ENCODE measurements at regions not wholly inside any gene's neighbourhood (a gene's known extent, or its start where the extent isn't known, plus 50 kb on each side); places are given as distances from the start of the nearest gene placed in this dataset.

DNA sequence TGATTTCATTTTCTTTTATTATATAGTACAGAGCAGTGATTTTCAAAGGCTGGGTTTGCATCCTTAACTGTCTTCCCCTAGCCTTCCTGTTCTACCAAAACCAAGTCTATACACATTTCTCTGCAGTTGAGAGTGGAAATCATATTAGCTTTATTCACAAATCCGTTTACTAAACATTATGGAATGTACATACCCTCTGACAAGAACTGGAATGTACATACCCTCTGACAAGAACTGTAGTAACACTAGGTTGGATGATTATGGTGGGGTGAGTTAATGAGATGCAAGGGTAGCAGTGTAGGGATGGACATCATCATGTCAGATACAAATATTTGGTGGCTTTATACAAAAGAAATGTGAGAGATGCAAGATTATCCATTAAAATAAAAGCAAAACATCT lies 154.8 kb downstream of the CYB561 start:
- Histone ChIP-seq H3K9me2 (ENCODE audit: insufficient read depth) (no peaks in the 10 kb centered on the region), H3K9me3 (ENCODE audit: insufficient read depth, low read depth) (0 out of 2 replicates have a peak, but pooled peaks cover 2% of the 10 kb centered on the region), H3K36me3 (ENCODE audit: low read depth) (peaks cover 47% of the 10 kb centered on the region), H3K27ac (no peak overlapping the region), H3K4me1 (replicated peaks; ENCODE audit: insufficient read depth) (no peaks in the 10 kb centered on the region), H3K4me2 (no peak overlapping the region), H3K79me2 (ENCODE audit: low read depth) (peaks cover 38% of the 10 kb centered on the region), H3F3A (ENCODE audit: insufficient read depth, low read depth) (no peaks in the 10 kb centered on the region; the same call in none of the 2 replicates), H4K20me1 (ENCODE audit: insufficient read depth) (no peaks in the 10 kb centered on the region), H3K27me3 (ENCODE audit: insufficient read depth, low read depth) (no peaks in the 10 kb centered on the region), H2AFZ (no peak overlapping the region), H3K4me3 (no peak overlapping the region)
- DNase-seq = no peak
- intact Hi-C loops (cut with micrococcal nuclease; ENCODE audit: unreplicated experiment) = no loop called here
- ChIA-PET POLR2A (ENCODE audit: unreplicated experiment) (no interaction called here), CTCF (interaction anchor here (0.6 kb wide), 1 partner anchor 14 kb away, joined by 4 read pairs; no protein-coding TSS in a partner anchor)
- BruUV-seq (replicated peaks) = no TSS peak
- TF ChIP-seq, protein P1, sequence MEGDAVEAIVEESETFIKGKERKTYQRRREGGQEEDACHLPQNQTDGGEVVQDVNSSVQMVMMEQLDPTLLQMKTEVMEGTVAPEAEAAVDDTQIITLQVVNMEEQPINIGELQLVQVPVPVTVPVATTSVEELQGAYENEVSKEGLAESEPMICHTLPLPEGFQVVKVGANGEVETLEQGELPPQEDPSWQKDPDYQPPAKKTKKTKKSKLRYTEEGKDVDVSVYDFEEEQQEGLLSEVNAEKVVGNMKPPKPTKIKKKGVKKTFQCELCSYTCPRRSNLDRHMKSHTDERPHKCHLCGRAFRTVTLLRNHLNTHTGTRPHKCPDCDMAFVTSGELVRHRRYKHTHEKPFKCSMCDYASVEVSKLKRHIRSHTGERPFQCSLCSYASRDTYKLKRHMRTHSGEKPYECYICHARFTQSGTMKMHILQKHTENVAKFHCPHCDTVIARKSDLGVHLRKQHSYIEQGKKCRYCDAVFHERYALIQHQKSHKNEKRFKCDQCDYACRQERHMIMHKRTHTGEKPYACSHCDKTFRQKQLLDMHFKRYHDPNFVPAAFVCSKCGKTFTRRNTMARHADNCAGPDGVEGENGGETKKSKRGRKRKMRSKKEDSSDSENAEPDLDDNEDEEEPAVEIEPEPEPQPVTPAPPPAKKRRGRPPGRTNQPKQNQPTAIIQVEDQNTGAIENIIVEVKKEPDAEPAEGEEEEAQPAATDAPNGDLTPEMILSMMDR (conservative IDR thresholded peaks at IDR 0.05) = no peak
- TF ChIP-seq EZH2 (IDR thresholded peaks at IDR 0.05; ENCODE audit: low read depth) = no peak

DNA sequence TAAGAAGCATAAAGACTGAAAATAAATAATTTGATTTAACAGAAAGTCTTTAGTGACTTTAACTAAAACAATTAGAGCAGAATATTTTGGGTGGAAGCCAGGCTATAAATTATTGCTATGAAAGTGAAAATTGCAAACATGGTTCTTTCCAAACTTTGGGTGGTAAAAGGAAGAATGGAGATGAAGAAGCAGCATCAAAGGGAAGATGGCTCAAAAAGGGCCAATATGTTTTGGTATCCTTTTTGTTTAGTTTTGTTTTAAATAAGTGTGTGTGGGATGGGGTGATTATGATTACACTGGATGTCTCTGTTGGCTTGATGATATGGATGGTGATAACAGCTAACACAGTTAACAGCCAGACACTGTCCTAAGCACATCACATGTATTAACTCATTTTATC lies 153.7 kb downstream of the CYB561 start:
- no peak overlapping the region for H3K27ac ChIP-seq
- H3K4me3 ChIP-seq = no peak overlapping the region
- DNase-seq = no peak
- H3K27me3 ChIP-seq (ENCODE audit: insufficient read depth, low read depth) = no peaks in the 10 kb centered on the region
- ChIA-PET CTCF (no interaction called here), POLR2A (ENCODE audit: unreplicated experiment) (interaction anchor here (0.6 kb wide), 1 partner anchor 95 kb away, joined by 6 read pairs; no protein-coding TSS in a partner anchor)
- H3K36me3 ChIP-seq (ENCODE audit: low read depth) = peaks cover 43% of the 10 kb centered on the region
- intact Hi-C loops (cut with micrococcal nuclease; ENCODE audit: unreplicated experiment) = no loop called here
- no peak overlapping the region for H2AFZ ChIP-seq
- H3F3A ChIP-seq (ENCODE audit: insufficient read depth, low read depth) = no peaks in the 10 kb centered on the region; the same call in none of the 2 replicates
- no peaks in the 10 kb centered on the region for H3K4me1 ChIP-seq (replicated peaks; ENCODE audit: insufficient read depth)
- H3K79me2 ChIP-seq (ENCODE audit: low read depth) = peaks cover 31% of the 10 kb centered on the region
- no TSS peak for BruUV-seq (replicated peaks)
- no peaks in the 10 kb centered on the region for H3K9me3 ChIP-seq (ENCODE audit: insufficient read depth, low read depth)
- no peaks in the 10 kb centered on the region for H4K20me1 ChIP-seq (ENCODE audit: insufficient read depth)
- H3K4me2 ChIP-seq = no peak overlapping the region
- TF ChIP-seq EZH2 (IDR thresholded peaks at IDR 0.05; ENCODE audit: low read depth) = no peak
- TF ChIP-seq, protein P1 (conservative IDR thresholded peaks at IDR 0.05) = no peak
- no peaks in the 10 kb centered on the region for H3K9me2 ChIP-seq (ENCODE audit: insufficient read depth)

DNA sequence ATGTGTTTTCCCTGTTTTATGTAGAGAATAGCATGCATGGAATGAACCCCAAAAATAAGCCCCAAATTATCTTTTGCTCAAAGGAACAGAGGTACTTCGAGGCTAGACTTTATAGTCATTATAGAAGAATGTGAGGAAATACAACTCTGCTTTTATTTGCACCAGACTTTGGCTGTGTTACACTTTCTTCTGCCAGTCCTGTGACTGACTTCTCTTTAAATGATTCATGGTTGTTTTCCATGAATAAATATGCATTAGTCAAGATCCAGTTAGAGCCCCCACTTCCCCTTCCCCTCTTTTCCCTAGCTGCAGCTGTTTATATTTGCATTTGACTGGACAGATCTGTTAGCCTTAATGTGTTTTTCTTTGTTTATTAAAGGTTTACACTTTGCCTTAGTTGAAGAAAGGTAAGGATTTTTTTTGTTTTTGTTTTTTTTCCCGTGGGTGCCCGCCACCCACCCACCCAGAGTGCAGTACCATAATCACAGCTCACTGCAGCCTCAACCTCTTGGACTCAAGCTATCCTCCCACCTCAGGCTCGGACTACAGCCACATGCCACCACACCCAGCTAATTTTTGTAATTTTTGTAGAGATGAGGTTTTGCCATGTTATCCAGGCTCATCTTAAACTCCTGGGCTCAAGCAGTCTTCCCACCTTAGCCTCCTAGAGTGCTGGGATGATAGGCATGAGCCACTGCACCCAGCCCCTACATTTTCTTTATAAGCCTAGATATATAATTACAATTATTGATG lies 152.6 kb downstream of the CYB561 start:
- Histone ChIP-seq H3K79me2 (ENCODE audit: low read depth) (peaks cover 31% of the 10 kb centered on the region), H3K9me3 (ENCODE audit: insufficient read depth, low read depth) (no peaks in the 10 kb centered on the region), H3K36me3 (ENCODE audit: low read depth) (peaks cover 38% of the 10 kb centered on the region), H3K4me3 (no peak overlapping the region), H3K27me3 (ENCODE audit: insufficient read depth, low read depth) (no peaks in the 10 kb centered on the region), H3K4me1 (replicated peaks; ENCODE audit: insufficient read depth) (no peaks in the 10 kb centered on the region), H3K9me2 (ENCODE audit: insufficient read depth) (no peaks in the 10 kb centered on the region), H3K4me2 (no peak overlapping the region), H3K27ac (no peak overlapping the region), H2AFZ (no peak overlapping the region), H4K20me1 (ENCODE audit: insufficient read depth) (peaks cover 4% of the 10 kb centered on the region; the same call in 1 of the 2 replicates), H3F3A (ENCODE audit: insufficient read depth, low read depth) (no peaks in the 10 kb centered on the region; the same call in none of the 2 replicates)
- ChIA-PET CTCF (no interaction called here), POLR2A (ENCODE audit: unreplicated experiment) (interaction anchor here (0.6 kb wide), 1 partner anchor 96 kb away, joined by 6 read pairs; no protein-coding TSS in a partner anchor)
- TF ChIP-seq, protein P1 (conservative IDR thresholded peaks at IDR 0.05) = no peak
- no peak for TF ChIP-seq EZH2 (IDR thresholded peaks at IDR 0.05; ENCODE audit: low read depth)
- intact Hi-C loops (cut with micrococcal nuclease; ENCODE audit: unreplicated experiment) = no loop called here
- no TSS peak for BruUV-seq (replicated peaks)
- DNase-seq = no peak
